ENCODE measurements at regions not wholly inside any gene's neighbourhood (a gene's known extent, or its start where the extent isn't known, plus 50 kb on each side); places are given as distances from the start of the nearest gene placed in this dataset.
"Not testable (repeated sequence)": the region's sequence is repeated elsewhere in the genome, so short reads cannot be mapped to it uniquely, and the experiment has no call there.

DNA sequence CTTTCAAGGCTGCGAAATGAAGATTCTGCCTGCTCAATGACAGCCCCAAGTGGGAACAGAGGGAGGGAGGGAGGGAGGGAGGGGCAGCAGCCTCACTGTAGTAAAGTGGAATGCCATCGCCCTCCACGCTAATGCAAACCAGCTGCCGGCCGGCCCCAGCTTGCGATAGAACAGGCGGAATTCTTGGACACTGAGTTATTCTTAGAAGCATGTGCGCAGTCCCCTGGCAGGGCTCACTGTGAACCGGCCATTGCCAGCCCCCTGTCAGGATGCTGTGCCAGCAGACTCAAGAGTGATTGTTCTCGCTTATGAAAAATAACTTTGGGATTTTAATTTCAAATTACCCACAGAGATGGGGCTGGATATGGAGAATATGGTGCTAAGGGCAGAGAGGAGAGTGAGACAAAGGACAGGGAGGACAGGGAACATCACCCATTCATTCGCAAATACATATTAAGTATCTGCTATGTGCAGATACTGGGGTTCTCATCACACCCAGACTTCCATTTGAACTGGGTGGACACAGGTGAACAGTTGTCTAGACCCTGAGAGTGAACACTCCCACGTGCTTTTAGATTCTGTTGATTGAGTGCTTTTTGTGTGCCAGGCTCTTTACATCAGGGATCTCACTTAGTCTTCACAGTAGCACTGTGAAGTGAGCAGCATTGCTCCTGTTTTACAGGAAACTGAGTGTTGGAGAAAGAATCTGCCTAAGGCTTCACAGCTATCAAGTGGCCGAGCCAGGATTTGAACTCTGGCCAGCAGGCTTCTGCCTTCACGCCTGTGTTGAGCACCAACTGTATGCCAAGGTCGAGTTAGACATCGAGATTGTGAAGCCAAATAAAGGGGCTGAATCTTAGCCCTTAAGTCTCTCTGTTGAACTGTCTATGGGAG, 192.9 kb downstream of the C12orf75 start:
- TF ChIP-seq, protein P1, sequence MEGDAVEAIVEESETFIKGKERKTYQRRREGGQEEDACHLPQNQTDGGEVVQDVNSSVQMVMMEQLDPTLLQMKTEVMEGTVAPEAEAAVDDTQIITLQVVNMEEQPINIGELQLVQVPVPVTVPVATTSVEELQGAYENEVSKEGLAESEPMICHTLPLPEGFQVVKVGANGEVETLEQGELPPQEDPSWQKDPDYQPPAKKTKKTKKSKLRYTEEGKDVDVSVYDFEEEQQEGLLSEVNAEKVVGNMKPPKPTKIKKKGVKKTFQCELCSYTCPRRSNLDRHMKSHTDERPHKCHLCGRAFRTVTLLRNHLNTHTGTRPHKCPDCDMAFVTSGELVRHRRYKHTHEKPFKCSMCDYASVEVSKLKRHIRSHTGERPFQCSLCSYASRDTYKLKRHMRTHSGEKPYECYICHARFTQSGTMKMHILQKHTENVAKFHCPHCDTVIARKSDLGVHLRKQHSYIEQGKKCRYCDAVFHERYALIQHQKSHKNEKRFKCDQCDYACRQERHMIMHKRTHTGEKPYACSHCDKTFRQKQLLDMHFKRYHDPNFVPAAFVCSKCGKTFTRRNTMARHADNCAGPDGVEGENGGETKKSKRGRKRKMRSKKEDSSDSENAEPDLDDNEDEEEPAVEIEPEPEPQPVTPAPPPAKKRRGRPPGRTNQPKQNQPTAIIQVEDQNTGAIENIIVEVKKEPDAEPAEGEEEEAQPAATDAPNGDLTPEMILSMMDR (IDR thresholded peaks at IDR 0.05): no peak

DNA sequence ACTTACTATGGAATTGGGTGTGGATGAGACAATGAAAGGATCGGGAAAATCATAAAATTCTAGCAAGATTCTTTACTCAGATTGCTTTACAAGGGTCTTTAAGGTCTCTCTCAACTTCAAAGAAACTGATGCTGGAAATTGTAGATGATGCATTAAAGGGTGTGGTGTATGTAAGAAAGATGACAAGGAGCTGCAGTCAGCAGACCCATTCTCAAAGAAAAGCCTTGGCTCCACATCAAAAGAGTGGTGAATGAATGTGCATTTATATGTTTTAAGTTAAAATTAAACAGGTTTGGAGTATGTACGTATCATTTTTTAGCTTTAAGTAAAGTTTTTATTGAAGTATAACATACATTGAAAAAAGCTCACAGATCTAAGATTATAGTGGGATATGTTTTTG, 194.5 kb downstream of the C12orf75 start:
- Histone ChIP-seq H3K4me1 (ENCODE audit: control insufficient read depth in 1 of 2, insufficient read depth in 1 of 2, low read depth in 1 of 2, low read length in 1 of 2) (no peaks in the 10 kb centered on the region), H3K36me3 (no peaks in the 10 kb centered on the region), H3K9me3 (no peaks in the 10 kb centered on the region), H3K27me3 (no peaks in the 10 kb centered on the region), H3K27ac (no peak overlapping the region), H3K4me3 (ENCODE audit: low read depth in 1 of 2, low read length in 1 of 2) (no peak overlapping the region)
- TF ChIP-seq, protein P1 (IDR thresholded peaks at IDR 0.05): no peak

More for the DNA sequence above, 192.9 kb downstream of the C12orf75 start:
- Histone ChIP-seq H3K27me3 (no peaks in the 10 kb centered on the region), H3K4me1 (ENCODE audit: control insufficient read depth in 1 of 2, insufficient read depth in 1 of 2, low read depth in 1 of 2, low read length in 1 of 2) (no peaks in the 10 kb centered on the region), H3K4me3 (ENCODE audit: low read depth in 1 of 2, low read length in 1 of 2) (no peak overlapping the region), H3K36me3 (no peaks in the 10 kb centered on the region), H3K9me3 (no peaks in the 10 kb centered on the region), H3K27ac (no peak overlapping the region)

DNA sequence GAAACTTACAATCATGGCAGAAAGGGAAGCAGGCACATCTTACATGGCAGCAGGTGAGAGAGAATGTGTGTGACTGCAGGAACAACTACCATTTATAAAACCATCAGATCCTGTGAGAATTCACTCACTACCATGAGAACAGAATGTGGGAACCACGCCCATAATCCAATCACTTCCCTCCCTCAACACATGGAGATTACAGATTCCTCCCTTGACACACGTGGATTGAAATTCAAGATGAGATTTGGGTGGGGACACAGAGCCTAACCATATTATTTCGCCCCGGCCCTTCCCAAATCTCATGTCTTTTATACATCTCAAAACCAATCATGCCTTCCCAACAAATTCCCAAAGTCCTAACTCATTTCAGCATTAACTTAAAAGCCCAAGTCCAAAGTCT, 203.6 kb downstream of the C12orf75 start:
- Histone ChIP-seq H3K27ac (no peak overlapping the region), H3K27me3 (no peaks in the 10 kb centered on the region), H3K36me3 (no peaks in the 10 kb centered on the region), H3K9me3 (no peaks in the 10 kb centered on the region), H3K4me3 (ENCODE audit: low read depth in 1 of 2, low read length in 1 of 2) (no peak overlapping the region), H3K4me1 (ENCODE audit: control insufficient read depth in 1 of 2, insufficient read depth in 1 of 2, low read depth in 1 of 2, low read length in 1 of 2) (no peaks in the 10 kb centered on the region)
- TF ChIP-seq, protein P1 (IDR thresholded peaks at IDR 0.05): no peak

DNA sequence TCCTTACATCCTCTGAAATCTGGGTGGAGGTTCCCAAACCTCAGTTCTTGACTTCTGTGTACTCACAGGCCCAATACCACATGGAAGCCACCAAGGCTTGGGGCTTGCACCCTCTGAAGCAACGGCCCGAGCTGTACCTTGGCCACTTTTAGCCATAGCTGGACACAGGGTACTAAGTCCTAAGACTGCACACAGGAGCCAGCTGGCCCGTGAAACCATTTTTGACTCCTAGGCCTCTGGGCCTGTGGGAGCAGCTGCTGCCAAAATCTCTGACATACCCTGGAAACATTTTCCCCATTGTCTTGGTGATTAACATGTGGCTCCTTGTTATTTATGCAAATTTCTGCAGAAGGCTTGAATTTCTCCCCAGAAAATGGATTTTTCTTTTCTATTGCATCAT, 204.5 kb downstream of the C12orf75 start:
- H3K27me3 ChIP-seq; H3K27ac ChIP-seq; H3K4me3 ChIP-seq (ENCODE audit: low read depth in 1 of 2, low read length in 1 of 2); H3K4me1 ChIP-seq (ENCODE audit: control insufficient read depth in 1 of 2, insufficient read depth in 1 of 2, low read depth in 1 of 2, low read length in 1 of 2); H3K36me3 ChIP-seq; H3K9me3 ChIP-seq: not testable (repeated sequence)

DNA sequence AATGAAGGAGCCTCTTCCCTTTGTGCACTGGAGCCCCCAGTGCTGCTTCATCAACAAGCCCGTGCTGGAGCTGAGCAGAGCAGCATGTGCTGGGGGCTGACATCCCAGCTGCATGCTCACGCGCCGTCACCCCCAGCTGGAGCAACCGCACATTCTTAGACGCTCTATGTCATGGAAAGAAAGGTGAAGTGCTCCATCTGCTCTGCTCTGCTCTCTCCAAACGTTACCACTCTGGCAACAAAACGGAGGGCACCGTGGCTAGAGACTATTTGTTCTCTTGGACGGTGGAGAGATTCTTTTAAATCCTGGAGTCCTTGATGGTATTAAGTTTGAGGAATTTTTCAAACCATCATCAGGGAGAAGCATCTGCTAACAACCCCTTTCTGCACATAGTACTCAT, 208.4 kb downstream of the C12orf75 start:
- Histone ChIP-seq H3K27me3 (no peaks in the 10 kb centered on the region), H3K9me3 (no peaks in the 10 kb centered on the region), H3K27ac (no peak overlapping the region), H3K4me1 (ENCODE audit: control insufficient read depth in 1 of 2, insufficient read depth in 1 of 2, low read depth in 1 of 2, low read length in 1 of 2) (no peaks in the 10 kb centered on the region), H3K4me3 (ENCODE audit: low read depth in 1 of 2, low read length in 1 of 2) (no peak overlapping the region), H3K36me3 (no peaks in the 10 kb centered on the region)
- TF ChIP-seq, protein P1 (IDR thresholded peaks at IDR 0.05): no peak

DNA sequence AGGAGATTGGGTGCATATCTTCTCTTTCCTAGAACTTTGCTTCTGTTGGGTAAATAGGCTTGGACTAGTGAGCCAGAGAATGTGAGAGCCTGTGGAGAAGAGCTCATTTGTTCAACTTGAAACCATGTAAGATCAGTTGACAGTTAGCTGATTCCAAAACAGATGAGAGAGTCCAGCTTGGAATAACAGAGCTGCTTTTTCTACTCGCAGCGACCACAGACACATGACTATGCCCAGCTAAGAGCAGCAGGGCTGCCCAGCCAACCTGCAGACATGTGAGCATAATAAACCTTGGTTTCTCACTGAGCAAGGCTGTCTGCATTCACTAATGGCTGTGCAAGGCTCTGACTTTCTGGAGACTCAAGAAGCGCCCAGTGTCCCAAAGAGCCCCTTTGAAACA, 209.2 kb downstream of the C12orf75 start:
- no peak overlapping the region for H3K27ac ChIP-seq
- no peak overlapping the region for H3K4me3 ChIP-seq (ENCODE audit: low read depth in 1 of 2, low read length in 1 of 2)
- H3K9me3 ChIP-seq: no peaks in the 10 kb centered on the region
- TF ChIP-seq, protein P1 (IDR thresholded peaks at IDR 0.05): no peak
- no peaks in the 10 kb centered on the region for H3K36me3 ChIP-seq
- no peaks in the 10 kb centered on the region for H3K27me3 ChIP-seq
- H3K4me1 ChIP-seq (ENCODE audit: control insufficient read depth in 1 of 2, insufficient read depth in 1 of 2, low read depth in 1 of 2, low read length in 1 of 2): no peaks in the 10 kb centered on the region

Measured in neutrophil (primary cell).